ENCODE measurements at regions not wholly inside any gene's neighbourhood (a gene's known extent, or its start where the extent isn't known, plus 50 kb on each side); places are given as distances from the start of the nearest gene placed in this dataset.

DNA sequence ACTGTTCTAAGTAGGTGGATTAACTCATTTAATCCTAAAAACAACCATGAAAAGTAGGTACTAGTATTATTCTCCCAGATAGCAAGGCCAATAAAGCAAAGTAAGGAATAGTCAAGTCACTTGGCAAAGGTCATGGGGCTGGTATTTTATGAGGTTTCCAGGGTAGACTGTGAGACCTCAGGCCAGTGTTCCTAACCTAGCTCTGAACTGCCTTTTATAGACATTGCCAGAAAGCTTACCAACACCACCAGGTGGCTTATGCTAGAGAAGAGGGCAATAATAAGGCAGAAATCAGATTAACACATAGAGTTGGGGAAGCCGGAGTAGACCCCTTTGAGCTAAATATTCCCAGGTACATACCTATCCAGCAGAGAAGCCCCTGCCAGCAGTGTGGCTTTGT is 490.9 kb upstream of the TENM4 start:
- TF ChIP-seq, protein P1, sequence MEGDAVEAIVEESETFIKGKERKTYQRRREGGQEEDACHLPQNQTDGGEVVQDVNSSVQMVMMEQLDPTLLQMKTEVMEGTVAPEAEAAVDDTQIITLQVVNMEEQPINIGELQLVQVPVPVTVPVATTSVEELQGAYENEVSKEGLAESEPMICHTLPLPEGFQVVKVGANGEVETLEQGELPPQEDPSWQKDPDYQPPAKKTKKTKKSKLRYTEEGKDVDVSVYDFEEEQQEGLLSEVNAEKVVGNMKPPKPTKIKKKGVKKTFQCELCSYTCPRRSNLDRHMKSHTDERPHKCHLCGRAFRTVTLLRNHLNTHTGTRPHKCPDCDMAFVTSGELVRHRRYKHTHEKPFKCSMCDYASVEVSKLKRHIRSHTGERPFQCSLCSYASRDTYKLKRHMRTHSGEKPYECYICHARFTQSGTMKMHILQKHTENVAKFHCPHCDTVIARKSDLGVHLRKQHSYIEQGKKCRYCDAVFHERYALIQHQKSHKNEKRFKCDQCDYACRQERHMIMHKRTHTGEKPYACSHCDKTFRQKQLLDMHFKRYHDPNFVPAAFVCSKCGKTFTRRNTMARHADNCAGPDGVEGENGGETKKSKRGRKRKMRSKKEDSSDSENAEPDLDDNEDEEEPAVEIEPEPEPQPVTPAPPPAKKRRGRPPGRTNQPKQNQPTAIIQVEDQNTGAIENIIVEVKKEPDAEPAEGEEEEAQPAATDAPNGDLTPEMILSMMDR (IDR thresholded peaks at IDR 0.05) = no peak
- TF ChIP-seq POLR2A (IDR thresholded peaks at IDR 0.05) = no peak

Data from sigmoid colon (tissue), 3 donors.